ENCODE measurements at regions not wholly inside any gene's neighbourhood (a gene's known extent, or its start where the extent isn't known, plus 50 kb on each side); places are given as distances from the start of the nearest gene placed in this dataset.

GRCh38 chr17:5841862-5842261 lies 228.3 kb upstream of the WSCD1 start:
- no peak for TF ChIP-seq CTCF (IDR thresholded peaks at IDR 0.05; ENCODE audit: borderline replicate concordance, control extremely low read depth, extremely low read depth, insufficient read depth, missing control alignments)
- DNase-seq (ENCODE audit: low spot score) = no peak
- in situ Hi-C loops (cut with MboI; ENCODE audit: low sequenced_read_pairs, unreplicated experiment) = no loop called here

DNA sequence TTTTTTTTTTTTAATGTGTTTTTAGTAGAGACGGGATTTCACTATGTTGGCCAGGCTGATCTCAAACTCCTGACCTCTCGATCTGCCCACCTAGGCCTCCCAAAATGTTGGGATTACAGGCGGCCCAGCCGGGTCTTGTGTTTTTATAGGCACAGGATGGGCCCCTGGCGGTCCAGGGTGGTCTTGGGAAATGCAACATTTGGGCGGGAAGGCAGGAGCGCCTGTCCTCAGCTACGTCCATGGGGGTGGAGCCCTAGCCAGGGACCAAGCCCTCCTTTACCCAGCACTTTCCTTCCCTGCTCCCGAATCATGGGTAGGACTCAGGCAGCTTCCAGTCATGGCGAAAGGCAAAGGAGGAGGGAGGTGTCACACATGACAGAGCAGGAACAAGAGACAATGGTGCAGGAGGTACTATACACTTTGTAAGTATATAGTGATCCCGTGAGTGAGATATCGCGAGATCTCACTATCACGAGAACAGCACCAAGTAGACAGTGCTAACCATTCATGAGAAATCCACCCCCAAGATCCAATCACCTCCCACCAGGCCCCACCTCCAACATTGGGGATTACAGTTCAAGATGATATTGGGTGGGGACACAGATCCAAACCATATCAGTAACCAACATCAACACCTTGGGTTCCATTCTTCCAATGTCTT lies 226.7 kb upstream of the WSCD1 start:
- DNase-seq (ENCODE audit: low spot score) = no peak
- no peak for TF ChIP-seq CTCF (IDR thresholded peaks at IDR 0.05; ENCODE audit: borderline replicate concordance, control extremely low read depth, extremely low read depth, insufficient read depth, missing control alignments)
- in situ Hi-C loops (cut with MboI; ENCODE audit: low sequenced_read_pairs, unreplicated experiment) = no loop called here

DNA sequence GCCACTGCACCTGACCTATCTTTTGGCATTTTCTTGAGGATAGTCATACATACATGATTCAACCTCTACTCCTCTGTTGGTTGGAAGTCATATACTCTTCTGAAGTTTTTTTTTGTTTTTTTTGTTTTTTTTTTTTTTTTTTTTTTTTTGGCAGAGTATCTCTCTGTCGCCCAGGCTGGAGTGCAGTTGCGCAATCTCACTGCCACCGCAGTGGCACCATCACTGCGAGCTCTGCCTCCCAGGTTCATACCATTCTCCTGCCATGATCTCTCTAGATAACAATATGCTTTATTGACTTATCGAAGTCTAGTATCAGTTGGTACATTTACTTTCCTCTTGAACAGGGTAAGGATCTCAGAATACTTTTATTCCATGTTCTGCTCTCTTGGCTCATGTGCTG lies 224.2 kb upstream of the WSCD1 start:
- DNase-seq (ENCODE audit: low spot score) = no peak
- in situ Hi-C loops (cut with MboI; ENCODE audit: low sequenced_read_pairs, unreplicated experiment) = no loop called here
- TF ChIP-seq CTCF (IDR thresholded peaks at IDR 0.05; ENCODE audit: borderline replicate concordance, control extremely low read depth, extremely low read depth, insufficient read depth, missing control alignments) = no peak

DNA sequence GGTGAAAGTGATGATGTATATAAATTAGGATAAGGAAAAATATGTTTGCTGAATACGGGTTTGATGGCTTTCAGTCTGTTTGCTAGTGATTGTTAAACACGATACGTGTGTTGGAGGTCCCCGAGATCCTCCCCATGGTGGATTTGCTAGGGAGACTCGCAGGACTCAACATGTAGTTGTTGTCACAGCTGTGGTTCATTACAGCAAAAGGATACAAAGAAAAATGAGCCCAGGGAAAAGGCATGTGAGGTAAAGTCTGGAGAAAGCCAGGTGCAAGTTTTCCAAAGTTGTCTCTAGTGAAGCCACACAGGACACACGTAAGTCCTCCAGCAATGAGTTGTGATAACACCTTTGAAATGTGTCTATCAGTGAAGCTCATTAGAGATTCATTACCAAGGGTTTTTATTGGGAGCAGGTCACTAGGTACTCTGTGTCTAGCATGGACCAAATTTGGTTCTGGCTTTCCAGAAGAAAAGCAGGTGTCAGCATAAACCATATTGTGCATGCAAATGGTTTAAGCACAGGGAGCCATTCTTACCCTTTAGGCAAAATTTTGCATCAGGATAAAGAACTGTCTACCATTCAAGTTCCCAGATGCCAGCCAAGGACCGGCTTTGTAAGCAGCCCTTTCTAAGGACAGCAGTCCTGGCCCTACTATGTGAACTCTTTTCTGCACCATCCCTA lies 215.2 kb upstream of the WSCD1 start:
- no peak for DNase-seq (ENCODE audit: low spot score)
- in situ Hi-C loops (cut with MboI; ENCODE audit: low sequenced_read_pairs, unreplicated experiment) = no loop called here
- no peak for TF ChIP-seq CTCF (IDR thresholded peaks at IDR 0.05; ENCODE audit: borderline replicate concordance, control extremely low read depth, extremely low read depth, insufficient read depth, missing control alignments)

DNA sequence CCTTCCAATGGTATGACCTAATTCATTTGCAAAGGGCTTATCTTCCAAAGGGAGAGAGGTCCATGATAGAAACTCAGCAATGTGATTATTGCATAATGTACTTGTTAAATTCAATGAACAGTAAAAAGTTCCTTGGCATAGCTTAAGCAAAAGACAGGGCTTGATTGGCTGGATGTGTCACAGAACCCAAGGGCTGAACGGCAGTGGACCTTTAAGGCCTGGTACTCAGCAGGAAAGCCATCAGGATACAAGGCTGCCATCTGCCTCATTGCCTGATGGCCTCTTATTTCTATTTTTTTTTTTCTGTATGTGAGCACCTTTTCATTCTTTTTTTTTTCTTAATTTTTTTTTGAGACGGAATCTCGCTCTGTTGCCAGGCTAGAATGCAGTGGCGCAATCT lies 208.9 kb upstream of the WSCD1 start:
- no peak for DNase-seq (ENCODE audit: low spot score)
- TF ChIP-seq CTCF (IDR thresholded peaks at IDR 0.05; ENCODE audit: borderline replicate concordance, control extremely low read depth, extremely low read depth, insufficient read depth, missing control alignments) = no peak
- in situ Hi-C loops (cut with MboI; ENCODE audit: low sequenced_read_pairs, unreplicated experiment) = no loop called here

DNA sequence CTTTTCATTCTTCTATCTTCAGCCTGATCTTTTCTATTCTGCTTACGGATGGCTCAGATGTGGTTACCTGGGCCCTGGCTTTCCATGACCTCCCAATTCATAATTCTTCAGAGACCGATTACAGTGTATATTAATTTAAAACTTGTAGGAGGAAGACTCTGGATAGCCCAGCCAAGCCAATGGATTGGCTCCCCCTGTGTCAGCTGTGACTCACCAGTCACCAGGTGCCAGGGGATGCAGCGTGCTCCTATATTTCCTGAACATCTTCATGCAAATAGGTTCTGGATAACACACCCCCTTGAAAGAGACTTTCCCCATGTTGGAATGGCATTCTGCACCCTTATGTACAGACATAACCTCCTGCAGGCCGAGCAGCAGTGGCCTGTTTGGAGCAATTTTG lies 208.3 kb upstream of the WSCD1 start:
- TF ChIP-seq CTCF (IDR thresholded peaks at IDR 0.05; ENCODE audit: borderline replicate concordance, control extremely low read depth, extremely low read depth, insufficient read depth, missing control alignments) = no peak
- in situ Hi-C loops (cut with MboI; ENCODE audit: low sequenced_read_pairs, unreplicated experiment) = no loop called here
- DNase-seq (ENCODE audit: low spot score) = no peak
